ENCODE measurements at regions not wholly inside any gene's neighbourhood (a gene's known extent, or its start where the extent isn't known, plus 50 kb on each side); places are given as distances from the start of the nearest gene placed in this dataset.
"Not testable (repeated sequence)": the region's sequence is repeated elsewhere in the genome, so short reads cannot be mapped to it uniquely, and the experiment has no call there.

DNA sequence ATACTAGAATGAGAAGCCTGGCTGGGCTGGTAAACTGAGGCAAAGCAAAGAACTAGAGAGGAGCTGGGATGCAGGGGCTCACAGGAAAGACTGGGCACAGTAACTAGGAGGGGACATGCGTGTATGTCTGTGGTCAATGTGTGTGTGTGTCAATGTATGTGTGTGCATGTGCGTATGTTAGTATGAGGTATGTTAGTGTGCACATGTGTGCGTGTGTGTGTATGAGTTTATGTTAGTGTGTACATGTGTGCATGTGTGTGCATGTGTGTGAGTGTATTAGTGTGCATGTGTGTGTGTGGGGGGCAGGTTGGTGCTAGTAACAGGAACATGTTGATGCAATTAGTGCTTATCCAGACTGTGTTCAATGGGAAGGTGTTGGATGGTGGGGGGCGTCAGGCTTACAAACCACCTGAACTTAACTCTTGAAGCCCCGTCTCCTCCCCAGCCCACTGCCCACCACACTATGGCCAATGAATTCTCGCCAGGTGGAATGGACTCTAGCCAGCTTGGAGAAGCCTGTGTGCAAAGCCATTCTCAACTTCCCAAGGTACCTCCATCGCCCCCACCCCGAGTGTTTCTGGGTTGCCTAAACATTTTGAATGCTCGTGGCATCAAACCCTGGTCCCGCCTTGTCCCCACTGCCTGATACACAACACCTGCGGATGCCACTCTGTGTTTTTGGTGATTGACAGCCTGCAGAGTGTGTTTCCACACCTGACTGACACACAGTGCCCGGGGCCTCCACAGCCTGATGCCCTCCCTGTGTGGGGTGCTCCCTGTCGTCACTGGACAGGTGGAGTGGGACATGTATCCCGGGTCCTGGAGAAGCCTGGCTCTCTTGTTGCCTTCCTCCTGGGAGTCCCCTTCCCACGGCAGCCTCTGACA is 90.1 kb upstream of the ASB18 start:
- no peaks in the 10 kb centered on the region for H3K4me1 Mint-ChIP-seq (ENCODE audit: low read depth)
- H3K27ac Mint-ChIP-seq, result no peak overlapping the region
- intact Hi-C loops (cut with micrococcal nuclease), result loop anchor here (10.0 kb wide), 1 partner anchor 161 kb away; no protein-coding TSS in a partner anchor
- peaks cover 3% of the 10 kb centered on the region for H3K27me3 Mint-ChIP-seq
- no peaks in the 10 kb centered on the region for H3K9me3 Mint-ChIP-seq
- no peak overlapping the region for H3K4me3 Mint-ChIP-seq
- H3K36me3 Mint-ChIP-seq (ENCODE audit: low read depth), result no peaks in the 10 kb centered on the region

DNA sequence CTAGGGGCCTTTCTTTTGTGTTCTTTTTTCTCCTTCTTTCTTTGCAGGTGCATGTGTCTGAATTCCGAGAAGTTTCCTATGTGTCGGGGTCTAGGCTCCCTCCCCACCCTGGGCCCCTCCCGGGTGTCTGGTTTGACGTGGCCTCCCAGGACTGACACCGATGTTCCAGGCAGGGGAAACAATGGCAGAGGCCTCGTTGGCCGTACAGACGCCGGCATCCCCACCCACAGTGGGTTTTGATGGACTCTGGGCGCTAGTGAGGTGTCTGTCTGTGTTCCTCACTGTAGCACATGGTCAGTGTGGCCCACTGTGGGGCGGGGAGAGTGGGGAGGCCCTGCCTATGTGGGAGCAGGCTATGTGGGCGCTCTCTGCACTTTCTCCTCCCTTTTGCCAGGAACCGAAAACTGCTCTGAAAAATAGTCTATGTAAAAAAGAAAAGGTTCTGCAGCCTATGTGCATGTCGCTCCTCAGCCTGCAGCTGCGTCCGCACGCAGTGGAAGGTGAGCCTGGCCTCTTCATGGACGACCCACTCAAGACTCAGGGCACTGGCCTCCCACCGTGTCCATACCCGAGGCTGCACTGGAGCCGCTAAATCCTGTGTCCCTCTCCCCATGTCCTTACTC is 90.9 kb upstream of the ASB18 start:
- H3K27me3 Mint-ChIP-seq, result peaks cover 3% of the 10 kb centered on the region
- H3K36me3 Mint-ChIP-seq (ENCODE audit: low read depth), result no peaks in the 10 kb centered on the region
- H3K9me3 Mint-ChIP-seq, result no peaks in the 10 kb centered on the region
- H3K4me3 Mint-ChIP-seq, result no peak overlapping the region
- H3K27ac Mint-ChIP-seq, result no peak overlapping the region
- no peaks in the 10 kb centered on the region for H3K4me1 Mint-ChIP-seq (ENCODE audit: low read depth)
- intact Hi-C loops (cut with micrococcal nuclease), result loop anchor here (10.0 kb wide), 1 partner anchor 160 kb away; no protein-coding TSS in a partner anchor

DNA sequence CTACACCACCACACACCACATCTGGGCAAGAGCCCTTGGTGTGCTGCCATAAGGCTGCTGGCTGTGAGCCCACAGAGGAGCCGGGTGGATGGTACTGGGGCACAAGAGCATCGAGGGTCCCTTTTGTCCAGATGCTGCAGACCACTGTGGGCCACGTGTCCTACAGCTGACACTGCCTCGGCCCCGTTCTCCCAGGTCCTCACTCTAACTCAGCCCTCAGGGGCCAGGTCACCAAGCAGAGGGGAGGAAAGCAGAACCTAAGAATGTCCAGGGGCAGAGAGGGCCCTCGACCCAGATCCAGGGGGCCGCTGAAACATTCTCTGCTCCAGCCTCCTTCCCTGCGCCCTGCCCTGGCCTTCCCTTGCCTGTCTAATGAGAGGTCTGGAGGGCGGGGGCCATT is 91.7 kb upstream of the ASB18 start:
- intact Hi-C loops (cut with micrococcal nuclease), result loop anchor here (10.0 kb wide), 1 partner anchor 159 kb away; no protein-coding TSS in a partner anchor
- H3K36me3 Mint-ChIP-seq (ENCODE audit: low read depth), result no peaks in the 10 kb centered on the region
- no peak overlapping the region for H3K27ac Mint-ChIP-seq
- H3K27me3 Mint-ChIP-seq, result peaks cover 3% of the 10 kb centered on the region
- H3K9me3 Mint-ChIP-seq, result no peaks in the 10 kb centered on the region
- no peaks in the 10 kb centered on the region for H3K4me1 Mint-ChIP-seq (ENCODE audit: low read depth)
- no peak overlapping the region for H3K4me3 Mint-ChIP-seq

DNA sequence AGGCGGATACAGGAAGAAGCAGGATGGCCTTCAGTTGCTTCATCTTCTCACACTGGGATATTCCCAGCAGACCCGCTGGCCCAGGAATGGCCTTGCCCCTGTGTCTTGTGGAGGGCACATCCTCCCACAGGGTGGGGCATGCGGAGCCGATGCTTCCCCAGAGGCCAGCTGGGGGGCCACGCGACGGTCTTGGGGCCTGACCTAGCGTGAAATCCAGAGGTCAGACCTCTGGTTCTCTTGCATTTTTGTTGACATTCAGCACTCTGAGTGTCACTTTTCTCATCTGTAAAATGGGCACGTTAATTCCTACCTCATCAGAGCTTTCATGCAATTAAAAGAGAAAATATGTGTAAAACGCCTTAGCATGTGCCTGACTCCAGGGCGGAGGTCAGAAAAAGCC is 92.1 kb upstream of the ASB18 start:
- H3K27ac Mint-ChIP-seq, result not testable (repeated sequence)

DNA sequence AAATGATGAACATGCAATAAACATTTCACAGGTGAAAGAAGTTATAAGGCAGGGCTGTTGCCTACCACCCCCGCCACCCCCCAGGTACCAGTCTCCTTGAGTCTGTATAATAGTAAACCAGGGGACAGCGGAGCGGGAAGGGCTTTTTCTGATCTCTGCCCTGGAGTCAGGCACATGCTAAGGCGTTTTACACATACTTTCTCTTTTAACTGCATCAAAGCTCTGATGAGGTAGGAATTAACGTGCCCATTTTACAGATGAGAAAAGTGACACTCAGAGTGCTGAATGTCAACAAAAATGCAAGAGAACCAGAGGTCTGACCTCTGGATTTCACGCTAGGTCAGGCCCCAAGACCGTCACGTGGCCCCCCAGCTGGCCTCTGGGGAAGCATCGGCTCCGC is 94.3 kb upstream of the ASB18 start:
- H3K27me3 Mint-ChIP-seq; H3K4me3 Mint-ChIP-seq; H3K9me3 Mint-ChIP-seq; H3K4me1 Mint-ChIP-seq (ENCODE audit: low read depth); H3K27ac Mint-ChIP-seq; H3K36me3 Mint-ChIP-seq (ENCODE audit: low read depth): not testable (repeated sequence)
- intact Hi-C loops (cut with micrococcal nuclease), result loop anchor here (10.0 kb wide), 1 partner anchor 156 kb away; no protein-coding TSS in a partner anchor

More for the DNA sequence above, 92.1 kb upstream of the ASB18 start:
- H3K4me1 Mint-ChIP-seq (ENCODE audit: low read depth); H3K36me3 Mint-ChIP-seq (ENCODE audit: low read depth); H3K4me3 Mint-ChIP-seq; H3K27me3 Mint-ChIP-seq; H3K9me3 Mint-ChIP-seq: not testable (repeated sequence)
- intact Hi-C loops (cut with micrococcal nuclease), result loop anchor here (10.0 kb wide), 1 partner anchor 158 kb away; no protein-coding TSS in a partner anchor

DNA sequence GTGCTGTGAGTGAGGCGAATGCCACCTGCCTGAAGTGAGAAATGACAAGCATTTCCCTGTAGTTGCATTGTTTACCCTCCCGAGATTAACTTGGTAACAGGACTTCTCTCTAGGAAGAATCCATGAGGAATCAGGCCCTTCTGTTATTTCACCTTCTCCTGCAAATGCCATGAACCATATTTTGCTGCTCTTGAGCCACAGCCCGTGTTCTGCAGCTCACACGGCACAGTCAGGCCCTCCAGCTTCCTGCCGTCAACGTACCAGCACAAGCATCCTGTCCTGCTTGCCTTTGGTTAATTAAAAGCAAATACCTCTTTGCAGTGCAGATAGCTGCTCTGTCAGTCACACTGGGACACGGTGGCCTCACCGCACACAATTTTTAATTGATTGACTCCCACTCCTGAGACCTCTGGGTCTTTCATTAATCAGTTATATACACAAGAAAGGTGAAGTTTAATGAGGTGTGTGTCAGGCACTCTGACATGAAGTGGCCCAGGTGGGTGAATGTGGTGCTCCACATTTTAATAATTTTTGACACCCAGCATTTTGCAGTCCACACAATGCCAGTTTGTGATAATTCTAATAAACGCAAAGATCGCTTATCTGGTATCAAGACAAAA is 95.3 kb upstream of the ASB18 start:
- H3K27me3 Mint-ChIP-seq, result peaks cover 4% of the 10 kb centered on the region
- no peaks in the 10 kb centered on the region for H3K4me1 Mint-ChIP-seq (ENCODE audit: low read depth)
- no peak overlapping the region for H3K27ac Mint-ChIP-seq
- H3K9me3 Mint-ChIP-seq, result no peaks in the 10 kb centered on the region
- H3K4me3 Mint-ChIP-seq, result no peak overlapping the region
- H3K36me3 Mint-ChIP-seq (ENCODE audit: low read depth), result no peaks in the 10 kb centered on the region
- intact Hi-C loops (cut with micrococcal nuclease), result loop anchor here (10.0 kb wide), 1 partner anchor 155 kb away; no protein-coding TSS in a partner anchor

DNA sequence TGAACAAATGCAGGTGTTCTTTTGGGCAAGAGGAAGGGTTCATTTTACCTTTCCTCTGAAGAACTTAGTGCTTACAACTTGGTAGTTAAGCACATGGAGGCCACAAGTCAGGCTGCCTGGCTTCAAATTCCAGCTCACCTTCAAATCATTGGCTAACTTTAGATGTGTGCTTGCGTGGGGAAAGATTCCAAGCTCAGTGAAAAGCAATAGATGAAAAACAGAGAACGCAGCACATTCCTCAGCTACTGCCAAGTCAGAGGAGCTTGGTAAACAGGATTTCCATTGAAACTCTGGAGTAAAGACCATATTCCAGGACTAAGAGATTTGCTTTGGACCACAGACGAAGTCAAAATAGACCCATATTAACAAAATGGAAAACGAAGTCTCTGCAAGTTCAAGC is 96.3 kb upstream of the ASB18 start:
- Mint-ChIP-seq H3K9me3 (no peaks in the 10 kb centered on the region), H3K4me1 (ENCODE audit: low read depth) (no peaks in the 10 kb centered on the region), H3K4me3 (no peak overlapping the region), H3K27ac (no peak overlapping the region), H3K36me3 (ENCODE audit: low read depth) (no peaks in the 10 kb centered on the region), H3K27me3 (peaks cover 10% of the 10 kb centered on the region)
- intact Hi-C loops (cut with micrococcal nuclease), result no loop called here

DNA sequence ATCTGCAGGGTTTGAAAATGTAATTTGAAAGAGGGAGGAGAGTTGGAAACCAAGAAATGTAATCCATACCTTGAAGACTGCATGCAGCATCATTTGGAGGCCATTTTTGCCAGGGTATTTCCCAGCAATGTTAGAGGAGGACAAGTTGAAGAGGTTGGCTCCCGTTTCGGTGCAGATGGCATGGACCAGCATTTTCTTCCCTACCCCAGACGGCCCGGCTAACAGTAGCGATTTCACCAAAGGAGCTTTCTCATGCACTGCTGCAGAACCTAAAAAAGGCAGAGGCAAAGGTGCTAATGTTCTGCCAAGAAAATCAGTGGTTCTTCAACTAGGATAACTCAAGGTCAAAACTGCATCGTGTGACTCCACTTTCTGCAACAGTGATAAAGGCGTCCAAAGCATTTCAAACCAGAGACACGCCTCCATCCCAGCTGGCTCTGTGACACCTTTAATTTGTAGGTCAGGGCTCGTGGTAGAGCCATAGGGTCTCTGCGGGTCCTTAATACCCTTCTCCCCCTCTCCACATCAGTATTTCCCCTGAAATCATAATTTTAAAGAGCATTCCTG is 99.6 kb upstream of the ASB18 start:
- no peak overlapping the region for H3K4me3 Mint-ChIP-seq
- no peak overlapping the region for H3K27ac Mint-ChIP-seq
- H3K4me1 Mint-ChIP-seq (ENCODE audit: low read depth), result no peaks in the 10 kb centered on the region
- H3K9me3 Mint-ChIP-seq, result no peaks in the 10 kb centered on the region
- peaks cover 16% of the 10 kb centered on the region for H3K27me3 Mint-ChIP-seq
- no peaks in the 10 kb centered on the region for H3K36me3 Mint-ChIP-seq (ENCODE audit: low read depth)
- intact Hi-C loops (cut with micrococcal nuclease), result no loop called here

DNA sequence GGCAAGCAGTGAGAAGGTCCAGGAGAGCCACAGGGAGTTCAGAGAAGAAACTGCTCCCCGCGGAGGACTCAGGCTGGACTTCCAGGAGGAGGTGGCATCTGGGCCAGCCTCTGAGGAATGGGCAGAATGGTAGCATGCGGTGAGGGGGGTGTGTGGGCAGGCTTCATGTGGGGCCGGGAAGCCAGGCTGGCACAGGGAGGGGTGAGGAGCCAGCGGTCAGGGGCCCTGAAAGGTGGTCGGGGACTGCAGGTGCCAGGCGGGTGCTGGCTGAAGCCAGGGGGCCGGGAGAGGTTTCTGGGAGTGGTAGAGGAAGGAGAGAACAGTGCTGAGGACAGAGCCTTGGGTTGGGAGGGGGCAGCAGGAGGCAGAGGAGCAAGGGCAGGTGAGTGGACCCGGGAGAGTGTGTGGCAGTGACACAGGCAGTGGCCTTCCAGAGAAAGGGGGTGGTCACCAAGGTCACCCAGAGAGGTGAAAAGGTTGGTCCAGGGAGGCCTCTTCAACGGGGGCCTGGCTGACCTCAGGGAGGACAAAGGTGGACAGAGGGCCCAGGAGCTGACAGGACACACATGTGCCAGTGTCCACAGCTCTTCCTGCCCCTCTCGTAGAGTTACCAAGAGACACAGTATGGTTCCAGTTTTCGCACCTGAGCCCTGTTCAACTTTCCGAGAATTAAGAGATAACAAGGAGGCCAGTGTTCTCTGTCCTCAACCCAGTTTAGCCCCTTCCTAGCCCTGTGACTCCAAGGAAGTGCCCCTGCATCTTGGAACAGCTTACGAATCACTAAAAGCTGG is 101.2 kb upstream of the ASB18 start:
- Mint-ChIP-seq H3K36me3 (ENCODE audit: low read depth) (no peaks in the 10 kb centered on the region), H3K4me1 (ENCODE audit: low read depth) (no peaks in the 10 kb centered on the region), H3K27ac (no peak overlapping the region), H3K27me3 (peaks cover 19% of the 10 kb centered on the region), H3K9me3 (no peaks in the 10 kb centered on the region), H3K4me3 (no peak overlapping the region)
- intact Hi-C loops (cut with micrococcal nuclease), result no loop called here

DNA sequence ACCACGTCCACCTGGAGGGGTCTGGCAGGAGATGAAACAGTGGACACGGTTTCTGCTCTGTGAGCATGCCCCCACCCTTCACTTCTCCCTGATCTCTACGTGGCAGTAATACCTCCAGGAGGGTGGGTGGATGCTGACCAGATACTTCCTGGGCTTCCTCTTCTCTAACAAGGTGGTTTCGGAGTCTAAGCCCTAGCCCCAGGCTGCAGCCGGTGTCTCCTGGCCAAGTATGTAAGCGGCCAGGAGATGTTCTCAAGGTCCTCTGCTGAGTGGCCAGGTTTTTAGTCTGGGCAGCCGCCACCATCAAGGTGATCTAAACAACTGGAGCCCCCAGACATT is 101.8 kb upstream of the ASB18 start:
- H3K4me1 Mint-ChIP-seq (ENCODE audit: low read depth), result no peaks in the 10 kb centered on the region
- no peaks in the 10 kb centered on the region for H3K9me3 Mint-ChIP-seq
- no peaks in the 10 kb centered on the region for H3K36me3 Mint-ChIP-seq (ENCODE audit: low read depth)
- H3K27me3 Mint-ChIP-seq, result peaks cover 19% of the 10 kb centered on the region
- intact Hi-C loops (cut with micrococcal nuclease), result no loop called here
- H3K27ac Mint-ChIP-seq, result no peak overlapping the region
- no peak overlapping the region for H3K4me3 Mint-ChIP-seq

DNA sequence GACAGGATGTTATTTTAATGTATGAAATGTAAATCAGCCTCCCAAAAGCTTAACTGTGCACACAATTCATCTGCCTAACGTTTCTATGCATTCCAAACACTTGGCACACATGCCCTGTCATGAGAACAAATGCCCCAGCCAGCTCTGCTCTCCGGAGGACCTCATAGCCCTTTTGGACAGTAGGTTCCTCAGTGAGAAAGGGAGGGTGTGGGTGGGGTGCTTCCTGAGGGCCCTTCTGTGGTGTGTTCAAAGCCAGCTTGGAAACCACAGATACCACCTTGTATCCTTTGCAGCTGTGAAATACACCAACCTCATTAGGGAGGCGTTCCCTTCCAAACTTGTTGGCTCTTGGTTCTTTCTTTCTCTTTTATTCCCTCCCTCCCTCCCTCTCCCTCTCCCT is 102.2 kb upstream of the ASB18 start:
- Mint-ChIP-seq H3K4me1 (ENCODE audit: low read depth) (no peaks in the 10 kb centered on the region), H3K27me3 (peaks cover 19% of the 10 kb centered on the region), H3K9me3 (no peaks in the 10 kb centered on the region), H3K4me3 (no peak overlapping the region), H3K36me3 (ENCODE audit: low read depth) (no peaks in the 10 kb centered on the region), H3K27ac (no peak overlapping the region)
- intact Hi-C loops (cut with micrococcal nuclease), result no loop called here

DNA sequence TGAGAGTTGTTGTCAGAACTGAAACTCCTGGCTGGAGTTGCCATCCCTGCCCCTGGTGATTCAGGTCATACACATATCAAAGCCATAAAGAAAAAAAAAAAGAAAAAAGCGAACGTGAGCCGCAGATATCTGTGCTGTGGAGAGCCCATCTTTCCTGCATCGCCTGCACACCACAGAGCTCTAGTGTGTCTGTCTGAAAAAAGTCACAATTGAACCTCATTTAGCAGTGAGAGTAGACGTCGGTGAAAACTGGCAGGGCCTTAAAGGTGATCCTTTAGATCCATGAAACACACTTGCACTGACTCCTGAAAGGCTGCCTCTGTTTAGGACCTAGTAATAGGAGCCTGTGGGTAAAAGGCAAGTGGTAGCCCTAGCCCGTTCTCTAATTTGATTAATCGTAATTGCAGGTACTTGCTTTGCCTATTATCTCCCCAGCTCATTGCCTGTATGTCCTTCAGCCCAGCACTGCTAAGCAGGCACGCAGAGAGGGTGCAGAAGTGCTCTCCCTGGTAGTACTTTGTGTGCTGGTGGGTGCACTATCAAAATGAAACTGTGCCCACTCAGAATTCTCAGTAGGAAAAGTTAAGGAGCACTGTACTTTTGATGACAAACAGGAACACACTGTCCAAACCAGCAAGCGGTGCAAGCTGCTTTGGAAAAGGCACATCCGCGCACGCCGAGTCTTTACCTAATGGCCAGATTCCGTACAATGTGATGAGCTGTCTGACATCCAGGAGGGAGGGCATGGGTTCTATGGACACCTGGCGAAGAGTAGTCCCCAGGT is 103.5 kb upstream of the ASB18 start:
- peaks cover 19% of the 10 kb centered on the region for H3K27me3 Mint-ChIP-seq
- H3K9me3 Mint-ChIP-seq, result no peaks in the 10 kb centered on the region
- H3K4me1 Mint-ChIP-seq (ENCODE audit: low read depth), result no peaks in the 10 kb centered on the region
- no peaks in the 10 kb centered on the region for H3K36me3 Mint-ChIP-seq (ENCODE audit: low read depth)
- intact Hi-C loops (cut with micrococcal nuclease), result no loop called here
- H3K4me3 Mint-ChIP-seq, result no peak overlapping the region
- H3K27ac Mint-ChIP-seq, result no peak overlapping the region

DNA sequence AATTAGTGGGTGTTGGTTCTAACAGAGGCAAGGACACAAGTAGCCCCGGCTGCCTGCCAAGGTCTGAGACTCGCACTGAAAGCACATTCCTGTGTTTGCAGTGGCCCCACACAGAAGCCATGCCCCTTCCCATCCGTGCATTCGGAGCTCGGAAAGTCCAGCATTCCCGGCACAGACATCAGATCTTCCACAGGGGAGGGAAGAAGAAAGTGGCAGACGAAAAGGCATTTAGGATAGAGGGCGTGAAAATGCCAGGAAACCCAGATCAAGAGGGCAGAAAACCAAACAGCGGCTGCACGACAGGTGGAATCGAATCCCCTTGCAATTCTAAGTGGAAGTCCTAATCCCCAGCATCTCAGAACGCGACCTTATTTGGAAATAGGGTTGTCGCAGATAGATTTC is 105.5 kb upstream of the ASB18 start:
- H3K4me1 Mint-ChIP-seq (ENCODE audit: low read depth), result no peaks in the 10 kb centered on the region
- no peak overlapping the region for H3K27ac Mint-ChIP-seq
- peaks cover 18% of the 10 kb centered on the region for H3K27me3 Mint-ChIP-seq
- H3K9me3 Mint-ChIP-seq, result no peaks in the 10 kb centered on the region
- no peak overlapping the region for H3K4me3 Mint-ChIP-seq
- H3K36me3 Mint-ChIP-seq (ENCODE audit: low read depth), result no peaks in the 10 kb centered on the region
- intact Hi-C loops (cut with micrococcal nuclease), result no loop called here
